SK-N-SH (cell line): ENCODE measurements at regions not wholly inside any gene's neighbourhood (a gene's known extent, or its start where the extent isn't known, plus 50 kb on each side); places are given as distances from the start of the nearest gene placed in this dataset.

ENCODE experiments used
- CTCF ChIA-PET: fragments of 300-600, 350-600 bp; formaldehyde crosslinking; extraction: SDS; loops from one replicate; lab custom pipeline; 2021; lab: Yijun Ruan, JAX
- POLR2A ChIA-PET: fragments of 350-600 bp; sonication (Branson Sonifier 250); formaldehyde crosslinking; extraction: SDS; loops from one replicate; lab custom pipeline; 2020; ENCODE audit warnings: antibody characterized with exemption, inconsistent platforms; lab: Yijun Ruan, JAX
- DNase-seq: peaks from one replicate; pipeline ENCODE4 v3.0.0; 2012
- H2AFZ ChIP-seq: fragments of 200-600 bp; sonication (generic); 2 replicates; pipeline ENCODE4 v1.8.1; 2016; ENCODE audit warnings: antibody characterized with exemption, mild to moderate bottlenecking, low read depth
- H3F3A ChIP-seq: fragments of 200-600 bp; sonication (generic); replicated peaks from 2 replicates; pipeline ENCODE3; 2016; ENCODE audit warnings: antibody characterized with exemption, mild to moderate bottlenecking; ENCODE audit not compliant: insufficient read depth
- H3K27ac ChIP-seq, 2 experiments: fragments of 200-500 bp in 1 of 2; fragments of 200-600 bp in 1 of 2; sonication (Bioruptor generic) in 1 of 2; sonication (generic), shearing (Covaris generic) in 1 of 2; 2 replicates each; pipeline versions ENCODE4 v1.5.1 to v1.6.1; 2014 to 2016; ENCODE audit warnings: low read depth in 2 of 2, inconsistent platforms in 1 of 2, low read length in 1 of 2, mild to moderate bottlenecking in 1 of 2, mixed read lengths in 1 of 2
- H3K27me3 ChIP-seq: fragments of 200-600 bp; sonication (generic), shearing (Covaris generic); 2 replicates; pipeline ENCODE4 v1.6.1; 2016; ENCODE audit warnings: mixed run types; ENCODE audit not compliant: insufficient read depth
- H3K36me3 ChIP-seq, 2 experiments: fragments of 200-500 bp in 1 of 2; fragments of 200-600 bp in 1 of 2; sonication (Bioruptor generic) in 1 of 2; sonication (generic) in 1 of 2; replicated peaks in 1 of 2; 2 replicates each; pipeline versions ENCODE3 to v1.5.1; 2014 to 2016; ENCODE audit warnings: low read length in 1 of 2, mild to moderate bottlenecking in 1 of 2; ENCODE audit not compliant: insufficient read depth in 2 of 2, control insufficient read depth in 1 of 2
- H3K4me1 ChIP-seq, 2 experiments: fragments of 200-500 bp in 1 of 2; fragments of 200-600 bp in 1 of 2; sonication (Bioruptor generic) in 1 of 2; sonication (generic), shearing (Covaris generic) in 1 of 2; 2 replicates each; pipeline versions ENCODE4 v1.5.1 to v1.6.1; 2014 to 2016; ENCODE audit warnings: low read depth in 1 of 2, low read length in 1 of 2, mixed run types in 1 of 2; ENCODE audit not compliant: insufficient read depth in 2 of 2, control insufficient read depth in 1 of 2
- H3K4me2 ChIP-seq: fragments of 200-600 bp; sonication (generic), shearing (Covaris generic); 2 replicates; pipeline ENCODE4 v1.6.1; 2017; ENCODE audit warnings: mixed run types
- H3K4me3 ChIP-seq, 2 experiments: fragments of 200-500 bp in 1 of 2; fragments of 200-600 bp in 1 of 2; sonication (Bioruptor generic) in 1 of 2; sonication (generic), shearing (Covaris generic) in 1 of 2; 2 replicates each; pipeline versions ENCODE4 v1.5.1 to v1.8.1; 2014 to 2016; ENCODE audit warnings: low read depth in 2 of 2, inconsistent platforms in 1 of 2, low read length in 1 of 2, mild to moderate bottlenecking in 1 of 2, mixed read lengths in 1 of 2, moderate library complexity in 1 of 2
- H3K79me2 ChIP-seq: fragments of 200-600 bp; sonication (generic); 2 replicates; pipeline ENCODE4 v1.8.1; 2017; ENCODE audit warnings: mild to moderate bottlenecking; ENCODE audit not compliant: insufficient read depth
- H3K9ac ChIP-seq: fragments of 200-600 bp; sonication (generic); 2 replicates; pipeline ENCODE4 v1.6.1; 2017; ENCODE audit warnings: mixed run types
- H3K9me2 ChIP-seq: fragments of 200-600 bp; sonication (generic); 2 replicates; pipeline ENCODE4 v1.6.1; 2017; ENCODE audit warnings: mixed run types
- H3K9me3 ChIP-seq: fragments of 200-600 bp; sonication (generic); 2 replicates; pipeline ENCODE4 v1.6.1; 2017; ENCODE audit warnings: mixed run types, mild to moderate bottlenecking, moderate library complexity
- H4K20me1 ChIP-seq: fragments of 200-600 bp; sonication (generic); 2 replicates; pipeline ENCODE4 v1.6.1; 2017; ENCODE audit warnings: mild to moderate bottlenecking, mixed run types; ENCODE audit not compliant: insufficient read depth
- CHD2 ChIP-seq: fragments of 150-350 bp; IDR thresholded peaks from 2 replicates; pipeline ENCODE4 v1.6.1; 2018; ENCODE audit warnings: low read length; ENCODE audit not compliant: partially characterized antibody
- EP300 ChIP-seq, 2 experiments: IDR thresholded peaks; 2 replicates each; pipeline versions ENCODE4 v1.4.0 to v1.6.1; 2012; ENCODE audit warnings: borderline replicate concordance in 1 of 2, low read depth in 1 of 2, low read length in 1 of 2
- FOSL2 ChIP-seq: IDR thresholded peaks from 2 replicates; pipeline ENCODE4 v1.4.0; 2012; ENCODE audit warnings: low read depth, mild to moderate bottlenecking, moderate library complexity, borderline replicate concordance
- FOXJ3 ChIP-seq: sonication (generic); formaldehyde crosslinking; IDR thresholded peaks from 2 replicates; pipeline ENCODE4 v1.5.1; 2020; ENCODE audit warnings: mild to moderate bottlenecking, missing genetic modification reagents
- IRF3 ChIP-seq: fragments of 150-350 bp; IDR thresholded peaks from 2 replicates; pipeline ENCODE4 v1.6.1; 2016; ENCODE audit warnings: mild to moderate bottlenecking, low read depth, low read length
- MEF2A ChIP-seq: IDR thresholded peaks from 2 replicates; pipeline ENCODE4 v1.4.0; 2012; ENCODE audit warnings: low read depth, borderline replicate concordance
- NFIC ChIP-seq: IDR thresholded peaks from 2 replicates; pipeline ENCODE4 v1.4.0; 2012; ENCODE audit warnings: borderline replicate concordance
- RCOR1 ChIP-seq: fragments of 150-350 bp; IDR thresholded peaks from 2 replicates; pipeline ENCODE4 v1.6.1; 2017; ENCODE audit warnings: antibody characterized with exemption, low read length
- RFX5 ChIP-seq: IDR thresholded peaks from 2 replicates; pipeline ENCODE4 v1.6.1; 2012; ENCODE audit warnings: mild to moderate bottlenecking, improper control_type of control experiment, low read length
- RXRA ChIP-seq: IDR thresholded peaks from 2 replicates; pipeline ENCODE4 v1.4.0; 2012; ENCODE audit warnings: low read depth, mild to moderate bottlenecking, borderline replicate concordance
- TAF1 ChIP-seq: IDR thresholded peaks from 2 replicates; pipeline ENCODE4 v1.6.1; 2012; ENCODE audit warnings: low read depth, mild to moderate bottlenecking, low read length, moderate library complexity, borderline replicate concordance
- TCF12 ChIP-seq: IDR thresholded peaks from 2 replicates; pipeline ENCODE4 v1.4.0; 2012
- USF1 ChIP-seq: IDR thresholded peaks from 2 replicates; pipeline ENCODE4 v1.4.0; 2012; ENCODE audit warnings: low read depth, borderline replicate concordance
- ZBTB33 ChIP-seq: IDR thresholded peaks from 2 replicates; pipeline ENCODE4 v1.4.0; 2012; ENCODE audit warnings: low read depth, borderline replicate concordance
- WGBS: methylation state at CpG from one replicate; pipeline ENCODE4 v1.1.6; 2017; ENCODE audit warnings: low lambda C conversion rate; 5-methylcytosine and 5-hydroxymethylcytosine counted together

- H3K27me3 ChIP-seq: no peaks in the 10 kb centered on the region; the same call in none of the 2 replicates
- no peak for DNase-seq
- H3K9me2 ChIP-seq: no peaks in the 10 kb centered on the region
- WGBS: 65% methylated on average over 3 of the region's 3 CpGs
- TF ChIP-seq NFIC: no peak
- TF ChIP-seq RXRA: no peak
- no peak for TF ChIP-seq FOXJ3
- no peak for TF ChIP-seq RFX5
- TF ChIP-seq TAF1: no peak
- no peak for TF ChIP-seq RCOR1
- TF ChIP-seq TCF12: no peak
- TF ChIP-seq FOSL2: no peak
- TF ChIP-seq MEF2A: no peak
- CTCF ChIA-PET: interaction anchor here (1.4 kb wide), 1 partner anchor 26 kb away, joined by 5 read pairs; no protein-coding TSS in a partner anchor
- POLR2A ChIA-PET: no interaction called here
- no peaks in the 10 kb centered on the region for H3K9me3 ChIP-seq
- H4K20me1 ChIP-seq: no peaks in the 10 kb centered on the region
- no peak overlapping the region for H3K9ac ChIP-seq
- H3K27ac ChIP-seq: no peak overlapping the region
- no peak overlapping the region for H2AFZ ChIP-seq
- H3K36me3 ChIP-seq: no peaks in the 10 kb centered on the region
- H3K4me1 ChIP-seq: no peaks in the 10 kb centered on the region
- no peak overlapping the region for H3K4me2 ChIP-seq
- no peaks in the 10 kb centered on the region for H3F3A ChIP-seq
- H3K79me2 ChIP-seq: no peaks in the 10 kb centered on the region
- no peak overlapping the region for H3K4me3 ChIP-seq
Measured at GRCh38 chr5:112576298-112576925, 157.3 kb upstream of the EPB41L4A start.

- Histone ChIP-seq H3K4me3 (no peak overlapping the region), H3K36me3 (no peaks in the 10 kb centered on the region), H3K9me3 (no peaks in the 10 kb centered on the region), H4K20me1 (no peaks in the 10 kb centered on the region), H3K79me2 (no peaks in the 10 kb centered on the region), H3K4me1 (no peaks in the 10 kb centered on the region), H3K4me2 (no peak overlapping the region), H3K9ac (no peak overlapping the region), H2AFZ (no peak overlapping the region), H3K27ac (no peak overlapping the region), H3K27me3 (no peaks in the 10 kb centered on the region), H3K9me2 (no peaks in the 10 kb centered on the region), H3F3A (no peaks in the 10 kb centered on the region)
- 62% methylated on average over 1 of the region's 1 CpG for WGBS
- no peak for DNase-seq
- POLR2A ChIA-PET: no interaction called here
- CTCF ChIA-PET: interaction anchor here (1.2 kb wide), 1 partner anchor 178 kb away, joined by 4 read pairs; no protein-coding TSS in a partner anchor
- TF ChIP-seq EP300 (IDR thresholded peaks at IDR 0.05; ENCODE audit: borderline replicate concordance in 1 of 2, low read depth in 1 of 2, low read length in 1 of 2) (no peak), ZBTB33 (no peak), FOSL2 (no peak), USF1 (no peak), TCF12 (no peak), CHD2 (no peak), IRF3 (no peak)
Measured at GRCh38 chr5:112579599-112580170, 158.0 kb upstream of the APC start.
